ENCODE measurements at regions not wholly inside any gene's neighbourhood (a gene's known extent, or its start where the extent isn't known, plus 50 kb on each side); places are given as distances from the start of the nearest gene placed in this dataset.

DNA sequence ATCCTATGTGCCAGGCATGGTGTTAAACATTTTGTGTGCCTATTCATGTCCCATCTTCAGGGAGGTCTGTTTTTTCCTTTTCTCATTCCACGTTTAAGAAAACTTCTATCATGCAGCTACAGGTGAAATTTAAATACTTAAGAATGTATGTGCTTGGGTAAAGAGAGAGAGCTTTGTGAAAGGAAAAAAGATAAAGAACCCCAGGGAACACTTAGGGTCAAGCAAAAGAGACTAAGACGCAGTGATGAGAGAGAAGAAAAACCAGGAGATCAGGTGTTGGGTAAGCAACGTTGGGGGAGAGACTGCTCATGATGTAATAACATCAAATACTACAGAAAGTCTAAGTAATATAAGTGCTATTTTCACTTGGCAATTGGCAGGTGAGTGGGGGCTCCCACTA, 253.7 kb downstream of the GRXCR1 start (continued):
- TF ChIP-seq, protein P1, sequence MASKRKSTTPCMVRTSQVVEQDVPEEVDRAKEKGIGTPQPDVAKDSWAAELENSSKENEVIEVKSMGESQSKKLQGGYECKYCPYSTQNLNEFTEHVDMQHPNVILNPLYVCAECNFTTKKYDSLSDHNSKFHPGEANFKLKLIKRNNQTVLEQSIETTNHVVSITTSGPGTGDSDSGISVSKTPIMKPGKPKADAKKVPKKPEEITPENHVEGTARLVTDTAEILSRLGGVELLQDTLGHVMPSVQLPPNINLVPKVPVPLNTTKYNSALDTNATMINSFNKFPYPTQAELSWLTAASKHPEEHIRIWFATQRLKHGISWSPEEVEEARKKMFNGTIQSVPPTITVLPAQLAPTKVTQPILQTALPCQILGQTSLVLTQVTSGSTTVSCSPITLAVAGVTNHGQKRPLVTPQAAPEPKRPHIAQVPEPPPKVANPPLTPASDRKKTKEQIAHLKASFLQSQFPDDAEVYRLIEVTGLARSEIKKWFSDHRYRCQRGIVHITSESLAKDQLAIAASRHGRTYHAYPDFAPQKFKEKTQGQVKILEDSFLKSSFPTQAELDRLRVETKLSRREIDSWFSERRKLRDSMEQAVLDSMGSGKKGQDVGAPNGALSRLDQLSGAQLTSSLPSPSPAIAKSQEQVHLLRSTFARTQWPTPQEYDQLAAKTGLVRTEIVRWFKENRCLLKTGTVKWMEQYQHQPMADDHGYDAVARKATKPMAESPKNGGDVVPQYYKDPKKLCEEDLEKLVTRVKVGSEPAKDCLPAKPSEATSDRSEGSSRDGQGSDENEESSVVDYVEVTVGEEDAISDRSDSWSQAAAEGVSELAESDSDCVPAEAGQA (IDR thresholded peaks at IDR 0.05; ENCODE audit: low read depth): no peak
- TF ChIP-seq, protein P1 (CRISPR knock-in tag; IDR thresholded peaks at IDR 0.05; ENCODE audit: borderline replicate concordance): no peak
- TF ChIP-seq, protein P2, sequence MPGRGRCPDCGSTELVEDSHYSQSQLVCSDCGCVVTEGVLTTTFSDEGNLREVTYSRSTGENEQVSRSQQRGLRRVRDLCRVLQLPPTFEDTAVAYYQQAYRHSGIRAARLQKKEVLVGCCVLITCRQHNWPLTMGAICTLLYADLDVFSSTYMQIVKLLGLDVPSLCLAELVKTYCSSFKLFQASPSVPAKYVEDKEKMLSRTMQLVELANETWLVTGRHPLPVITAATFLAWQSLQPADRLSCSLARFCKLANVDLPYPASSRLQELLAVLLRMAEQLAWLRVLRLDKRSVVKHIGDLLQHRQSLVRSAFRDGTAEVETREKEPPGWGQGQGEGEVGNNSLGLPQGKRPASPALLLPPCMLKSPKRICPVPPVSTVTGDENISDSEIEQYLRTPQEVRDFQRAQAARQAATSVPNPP (CRISPR knock-in tag; IDR thresholded peaks at IDR 0.05): no peak
- TF ChIP-seq PHF8 (CRISPR knock-in tag; IDR thresholded peaks at IDR 0.05): no peak
- TF ChIP-seq ZNF552 (CRISPR knock-in tag; IDR thresholded peaks at IDR 0.05; ENCODE audit: borderline replicate concordance): no peak
- no peak for TF ChIP-seq MEF2D (CRISPR knock-in tag; IDR thresholded peaks at IDR 0.05)

DNA sequence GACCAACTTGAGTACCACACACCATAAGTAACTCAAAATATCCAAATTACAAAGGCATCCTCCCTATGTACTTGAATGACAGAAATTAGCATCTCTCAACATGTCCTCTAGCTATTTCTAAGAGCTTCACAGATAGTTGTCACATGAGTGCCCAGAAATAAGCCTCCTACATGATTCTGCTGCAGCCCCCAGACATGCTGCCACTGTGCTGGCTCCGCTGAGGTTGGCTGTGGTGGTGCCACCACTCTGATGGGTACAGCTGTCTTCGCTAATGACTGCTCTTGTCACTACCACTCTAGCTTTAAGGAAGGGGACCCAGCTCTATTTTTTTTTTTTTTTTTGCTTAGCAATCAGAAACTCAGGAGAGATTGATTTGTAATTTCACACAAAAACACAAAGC, 256.0 kb downstream of the GRXCR1 start:
- H3K36me3 ChIP-seq (replicated peaks in 1 of 2; ENCODE audit: control insufficient read depth in 1 of 2, insufficient read depth in 2 of 2, low read length in 2 of 2): no peaks in the 10 kb centered on the region
- no peak overlapping the region for H3K27ac ChIP-seq (ENCODE audit: extremely low read length, insufficient read depth, low read length)
- no peak overlapping the region for H2AFZ ChIP-seq (ENCODE audit: low read length)
- no peak overlapping the region for H3K4me3 ChIP-seq (replicated peaks in 1 of 3; ENCODE audit: insufficient read depth in 1 of 3, low read depth in 2 of 3, low read length in 3 of 3)
- in situ Hi-C loops (cut with HindIII; ENCODE audit: extremely low pct_ligation_motif_present, low pct_unique_long_range_greater_than_20kb): loop anchor here (25.0 kb wide), 2 partner anchors 314 to 1489 kb away; no protein-coding TSS in a partner anchor
- no peaks in the 10 kb centered on the region for H3K4me1 ChIP-seq (ENCODE audit: insufficient read depth, low read length)
- WGBS (ENCODE audit: low lambda C conversion rate): 25% methylated on average over 2 of the region's 2 CpGs
- CTCF ChIA-PET (ENCODE audit: low intra/inter-chr PET ratio, low total read pairs): no interaction called here
- no peak overlapping the region for H3K4me2 ChIP-seq (ENCODE audit: low read depth, low read length)
- no peaks in the 10 kb centered on the region for H3K79me2 ChIP-seq (ENCODE audit: insufficient read depth, low read length)
- FAIRE-seq (no peak), ATAC-seq (no peak), DNase-seq (ENCODE audit: low spot score) (no peak)
- no TSS peak for BruUV-seq (replicated peaks)
- no peaks in the 10 kb centered on the region for H3K27me3 ChIP-seq (ENCODE audit: control insufficient read depth in 1 of 2, insufficient read depth in 2 of 2, low read length in 2 of 2)
- intact Hi-C loops (cut with micrococcal nuclease; ENCODE audit: unreplicated experiment): no loop called here
- peaks cover 12% of the 10 kb centered on the region for H3K9me3 ChIP-seq (ENCODE audit: low read length)
- no peaks in the 10 kb centered on the region for H4K20me1 ChIP-seq (ENCODE audit: insufficient read depth, low read length)
- POLR2A ChIA-PET: no interaction called here
- no peak overlapping the region for H3K9ac ChIP-seq (ENCODE audit: insufficient read depth, low read depth, low read length)
- TF ChIP-seq ZNF572 (CRISPR knock-in tag; IDR thresholded peaks at IDR 0.05) (no peak), ARHGAP35 (CRISPR knock-in tag; IDR thresholded peaks at IDR 0.05; ENCODE audit: borderline replicate concordance) (no peak), POGZ (CRISPR knock-in tag; IDR thresholded peaks at IDR 0.05) (no peak), ZNF496 (CRISPR knock-in tag; IDR thresholded peaks at IDR 0.05; ENCODE audit: insufficient replicate concordance) (no peak)
- TF ChIP-seq, protein P3, sequence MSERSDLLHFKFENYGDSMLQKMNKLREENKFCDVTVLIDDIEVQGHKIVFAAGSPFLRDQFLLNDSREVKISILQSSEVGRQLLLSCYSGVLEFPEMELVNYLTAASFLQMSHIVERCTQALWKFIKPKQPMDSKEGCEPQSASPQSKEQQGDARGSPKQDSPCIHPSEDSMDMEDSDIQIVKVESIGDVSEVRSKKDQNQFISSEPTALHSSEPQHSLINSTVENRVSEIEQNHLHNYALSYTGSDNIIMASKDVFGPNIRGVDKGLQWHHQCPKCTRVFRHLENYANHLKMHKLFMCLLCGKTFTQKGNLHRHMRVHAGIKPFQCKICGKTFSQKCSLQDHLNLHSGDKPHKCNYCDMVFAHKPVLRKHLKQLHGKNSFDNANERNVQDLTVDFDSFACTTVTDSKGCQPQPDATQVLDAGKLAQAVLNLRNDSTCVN (CRISPR knock-in tag; IDR thresholded peaks at IDR 0.05; ENCODE audit: borderline replicate concordance): no peak

Measured in HepG2 (cell line).